HG02970 (cell line): ENCODE measurements at regions not wholly inside any gene's neighbourhood (a gene's known extent, or its start where the extent isn't known, plus 50 kb on each side); places are given as distances from the start of the nearest gene placed in this dataset.

ENCODE experiments used
- ATAC-seq: cut with Tn5 transposase; IDR thresholded peaks from one replicate; pipeline ENCODE4 v1.9.1; 2021; ENCODE audit warnings: mild to moderate bottlenecking, moderate library complexity, moderate number of reproducible peaks; ENCODE audit not compliant: unreplicated experiment, low FRiP score

GRCh38 chr3:27059489-27059888 is 309.7 kb downstream of the NEK10 start:
- ATAC-seq, result no peak
